HL-60 (cell line): ENCODE measurements at regions not wholly inside any gene's neighbourhood (a gene's known extent, or its start where the extent isn't known, plus 50 kb on each side); places are given as distances from the start of the nearest gene placed in this dataset.

Source experiments
- GABPA ChIP-seq: IDR thresholded peaks from 2 replicates; pipeline ENCODE4 v1.6.1; 2012; ENCODE audit warnings: low read depth
- POLR2AphosphoS5 ChIP-seq: IDR thresholded peaks from 2 replicates; pipeline ENCODE4 v1.6.1; 2012; ENCODE audit warnings: low read depth
- TF ChIP-seq, protein P1 (sequence below): IDR thresholded peaks from one replicate; pipeline ENCODE4 v1.5.1; 2011; ENCODE audit warnings: low read length, control low read depth, inconsistent platforms; ENCODE audit not compliant: insufficient read depth
- TF ChIP-seq, protein P2 (sequence below): IDR thresholded peaks from 2 replicates; pipeline ENCODE4 v1.6.1; 2012; ENCODE audit warnings: low read depth; ENCODE audit not compliant: insufficient replicate concordance

DNA sequence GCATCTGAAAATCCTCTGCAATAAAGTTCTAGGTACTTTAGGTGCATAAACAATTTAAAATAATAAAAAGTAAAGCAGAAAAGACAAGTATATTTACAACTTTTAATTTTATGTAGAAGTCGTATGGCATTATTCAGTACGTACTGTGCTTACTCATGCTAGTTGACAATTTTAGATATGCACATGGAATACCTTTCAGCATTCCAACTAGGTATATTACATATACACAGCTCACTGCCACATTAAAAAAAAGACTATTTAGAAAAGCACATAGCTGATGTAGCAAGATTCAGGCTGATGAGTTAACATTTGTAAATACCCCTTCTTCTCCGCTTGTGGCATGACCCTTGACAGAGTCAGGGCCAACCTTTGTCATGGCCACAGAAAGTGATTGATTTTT, 171.2 kb downstream of the FBXO15 start:
- TF ChIP-seq GABPA (no peak), POLR2AphosphoS5 (no peak)
- TF ChIP-seq, protein P1, sequence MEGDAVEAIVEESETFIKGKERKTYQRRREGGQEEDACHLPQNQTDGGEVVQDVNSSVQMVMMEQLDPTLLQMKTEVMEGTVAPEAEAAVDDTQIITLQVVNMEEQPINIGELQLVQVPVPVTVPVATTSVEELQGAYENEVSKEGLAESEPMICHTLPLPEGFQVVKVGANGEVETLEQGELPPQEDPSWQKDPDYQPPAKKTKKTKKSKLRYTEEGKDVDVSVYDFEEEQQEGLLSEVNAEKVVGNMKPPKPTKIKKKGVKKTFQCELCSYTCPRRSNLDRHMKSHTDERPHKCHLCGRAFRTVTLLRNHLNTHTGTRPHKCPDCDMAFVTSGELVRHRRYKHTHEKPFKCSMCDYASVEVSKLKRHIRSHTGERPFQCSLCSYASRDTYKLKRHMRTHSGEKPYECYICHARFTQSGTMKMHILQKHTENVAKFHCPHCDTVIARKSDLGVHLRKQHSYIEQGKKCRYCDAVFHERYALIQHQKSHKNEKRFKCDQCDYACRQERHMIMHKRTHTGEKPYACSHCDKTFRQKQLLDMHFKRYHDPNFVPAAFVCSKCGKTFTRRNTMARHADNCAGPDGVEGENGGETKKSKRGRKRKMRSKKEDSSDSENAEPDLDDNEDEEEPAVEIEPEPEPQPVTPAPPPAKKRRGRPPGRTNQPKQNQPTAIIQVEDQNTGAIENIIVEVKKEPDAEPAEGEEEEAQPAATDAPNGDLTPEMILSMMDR = no peak
- TF ChIP-seq, protein P2, sequence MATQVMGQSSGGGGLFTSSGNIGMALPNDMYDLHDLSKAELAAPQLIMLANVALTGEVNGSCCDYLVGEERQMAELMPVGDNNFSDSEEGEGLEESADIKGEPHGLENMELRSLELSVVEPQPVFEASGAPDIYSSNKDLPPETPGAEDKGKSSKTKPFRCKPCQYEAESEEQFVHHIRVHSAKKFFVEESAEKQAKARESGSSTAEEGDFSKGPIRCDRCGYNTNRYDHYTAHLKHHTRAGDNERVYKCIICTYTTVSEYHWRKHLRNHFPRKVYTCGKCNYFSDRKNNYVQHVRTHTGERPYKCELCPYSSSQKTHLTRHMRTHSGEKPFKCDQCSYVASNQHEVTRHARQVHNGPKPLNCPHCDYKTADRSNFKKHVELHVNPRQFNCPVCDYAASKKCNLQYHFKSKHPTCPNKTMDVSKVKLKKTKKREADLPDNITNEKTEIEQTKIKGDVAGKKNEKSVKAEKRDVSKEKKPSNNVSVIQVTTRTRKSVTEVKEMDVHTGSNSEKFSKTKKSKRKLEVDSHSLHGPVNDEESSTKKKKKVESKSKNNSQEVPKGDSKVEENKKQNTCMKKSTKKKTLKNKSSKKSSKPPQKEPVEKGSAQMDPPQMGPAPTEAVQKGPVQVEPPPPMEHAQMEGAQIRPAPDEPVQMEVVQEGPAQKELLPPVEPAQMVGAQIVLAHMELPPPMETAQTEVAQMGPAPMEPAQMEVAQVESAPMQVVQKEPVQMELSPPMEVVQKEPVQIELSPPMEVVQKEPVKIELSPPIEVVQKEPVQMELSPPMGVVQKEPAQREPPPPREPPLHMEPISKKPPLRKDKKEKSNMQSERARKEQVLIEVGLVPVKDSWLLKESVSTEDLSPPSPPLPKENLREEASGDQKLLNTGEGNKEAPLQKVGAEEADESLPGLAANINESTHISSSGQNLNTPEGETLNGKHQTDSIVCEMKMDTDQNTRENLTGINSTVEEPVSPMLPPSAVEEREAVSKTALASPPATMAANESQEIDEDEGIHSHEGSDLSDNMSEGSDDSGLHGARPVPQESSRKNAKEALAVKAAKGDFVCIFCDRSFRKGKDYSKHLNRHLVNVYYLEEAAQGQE = no peak
